Activated T-cell treated with anti-CD3 and anti-CD28 coated beads, Interleukin-2, amount 50 U/mL, for 4 hours (primary cell): ENCODE measurements at regions not wholly inside any gene's neighbourhood (a gene's known extent, or its start where the extent isn't known, plus 50 kb on each side); places are given as distances from the start of the nearest gene placed in this dataset.

Experiments
- ATAC-seq, 2 donors: fragments of 200-7000 bp; cut with Tn5 transposase; one replicate each; pipeline ENCODE4 v1.10.0; 2021
- DNase-seq: peaks from one replicate; pipeline ENCODE4 v3.0.0-alpha.2; 2020
- H3K27me3 Mint-ChIP-seq: one replicate; pipeline ENCODE4 v1.8.0; 2021; ENCODE audit warnings: low read depth, mixed read lengths
- H3K36me3 Mint-ChIP-seq: one replicate; pipeline ENCODE4 v1.8.0; 2022; ENCODE audit warnings: mixed read lengths; ENCODE audit not compliant: insufficient read depth
- H3K4me1 Mint-ChIP-seq: one replicate; pipeline ENCODE4 v1.8.0; 2021; ENCODE audit warnings: low read depth, mixed read lengths
- H3K4me3 Mint-ChIP-seq: one replicate; pipeline ENCODE4 v1.8.0; 2021; ENCODE audit warnings: mild to moderate bottlenecking, moderate library complexity, mixed read lengths
- H3K9me3 Mint-ChIP-seq: one replicate; pipeline ENCODE4 v1.8.0; 2021; ENCODE audit warnings: mixed read lengths

- Mint-ChIP-seq H3K9me3 (no peaks in the 10 kb centered on the region), H3K4me1 (no peaks in the 10 kb centered on the region), H3K36me3 (no peaks in the 10 kb centered on the region), H3K27me3 (peaks cover 2% of the 10 kb centered on the region), H3K4me3 (no peak overlapping the region)
- ATAC-seq (no peak), DNase-seq (no peak)
Measured at GRCh38 chr11:105553025-105553424, 56.8 kb upstream of the GRIA4 start.

- Mint-ChIP-seq H3K4me1 (no peaks in the 10 kb centered on the region), H3K27me3 (peaks cover 4% of the 10 kb centered on the region), H3K36me3 (no peaks in the 10 kb centered on the region), H3K9me3 (no peaks in the 10 kb centered on the region), H3K4me3 (no peak overlapping the region)
- ATAC-seq (no peak), DNase-seq (no peak)
Measured at GRCh38 chr11:105548359-105548758, 61.5 kb upstream of the GRIA4 start.

- Mint-ChIP-seq H3K4me3 (no peak overlapping the region), H3K36me3 (no peaks in the 10 kb centered on the region), H3K9me3 (no peaks in the 10 kb centered on the region), H3K27me3 (no peaks in the 10 kb centered on the region), H3K4me1 (no peaks in the 10 kb centered on the region)
- ATAC-seq (no peak), DNase-seq (no peak)
Measured at GRCh38 chr11:105538588-105538987, 71.3 kb upstream of the GRIA4 start.

- no peaks in the 10 kb centered on the region for H3K27me3 Mint-ChIP-seq
- no peak overlapping the region for H3K4me3 Mint-ChIP-seq
- ATAC-seq = no peak
- no peaks in the 10 kb centered on the region for H3K36me3 Mint-ChIP-seq
- no peaks in the 10 kb centered on the region for H3K9me3 Mint-ChIP-seq
- no peaks in the 10 kb centered on the region for H3K4me1 Mint-ChIP-seq
- no peak for DNase-seq
Measured at GRCh38 chr11:105537531-105537930, 72.3 kb upstream of the GRIA4 start.

GRCh38 chr11:105524286-105524685 lies 85.6 kb upstream of the GRIA4 start:
- Mint-ChIP-seq H3K27me3 (no peaks in the 10 kb centered on the region), H3K4me3 (no peak overlapping the region), H3K36me3 (no peaks in the 10 kb centered on the region), H3K9me3 (peaks cover 3% of the 10 kb centered on the region), H3K4me1 (no peaks in the 10 kb centered on the region)
- no peak for ATAC-seq
- no peak for DNase-seq

GRCh38 chr11:105520706-105521345 lies 89.0 kb upstream of the GRIA4 start:
- no peaks in the 10 kb centered on the region for H3K4me1 Mint-ChIP-seq
- no peak for DNase-seq
- H3K27me3 Mint-ChIP-seq = no peaks in the 10 kb centered on the region
- no peaks in the 10 kb centered on the region for H3K9me3 Mint-ChIP-seq
- ATAC-seq = no peak
- no peak overlapping the region for H3K4me3 Mint-ChIP-seq
- no peaks in the 10 kb centered on the region for H3K36me3 Mint-ChIP-seq

GRCh38 chr11:105507496-105508254 lies 102.2 kb upstream of the GRIA4 start:
- H3K4me3 Mint-ChIP-seq = no peak overlapping the region
- no peaks in the 10 kb centered on the region for H3K27me3 Mint-ChIP-seq
- ATAC-seq (no peak), DNase-seq (no peak)
- H3K9me3 Mint-ChIP-seq = no peaks in the 10 kb centered on the region
- no peaks in the 10 kb centered on the region for H3K4me1 Mint-ChIP-seq
- no peaks in the 10 kb centered on the region for H3K36me3 Mint-ChIP-seq

GRCh38 chr11:105492010-105492409 lies 117.9 kb upstream of the GRIA4 start:
- ATAC-seq (no peak), DNase-seq (no peak)
- Mint-ChIP-seq H3K4me3 (no peak overlapping the region), H3K9me3 (no peaks in the 10 kb centered on the region), H3K4me1 (no peaks in the 10 kb centered on the region), H3K27me3 (peaks cover 4% of the 10 kb centered on the region), H3K36me3 (no peaks in the 10 kb centered on the region)

GRCh38 chr11:105491394-105491793 lies 118.5 kb upstream of the GRIA4 start:
- Mint-ChIP-seq H3K4me3 (no peak overlapping the region), H3K27me3 (peaks cover 4% of the 10 kb centered on the region), H3K9me3 (no peaks in the 10 kb centered on the region), H3K4me1 (no peaks in the 10 kb centered on the region), H3K36me3 (no peaks in the 10 kb centered on the region)
- ATAC-seq (no peak), DNase-seq (no peak)

- DNase-seq (no peak), ATAC-seq (no peak)
- Mint-ChIP-seq H3K4me3 (no peak overlapping the region), H3K36me3 (no peaks in the 10 kb centered on the region), H3K27me3 (peaks cover 4% of the 10 kb centered on the region), H3K9me3 (no peaks in the 10 kb centered on the region), H3K4me1 (no peaks in the 10 kb centered on the region)
Measured at GRCh38 chr11:105490333-105490732, 119.5 kb upstream of the GRIA4 start.

GRCh38 chr11:105489446-105489845 lies 120.4 kb upstream of the GRIA4 start:
- H3K9me3 Mint-ChIP-seq = no peaks in the 10 kb centered on the region

GRCh38 chr11:105486929-105487328 lies 122.9 kb upstream of the GRIA4 start:
- Mint-ChIP-seq H3K9me3 (no peaks in the 10 kb centered on the region), H3K36me3 (no peaks in the 10 kb centered on the region), H3K4me3 (no peak overlapping the region), H3K4me1 (no peaks in the 10 kb centered on the region), H3K27me3 (peaks cover 6% of the 10 kb centered on the region)
- ATAC-seq = no peak
- DNase-seq = no peak

More at GRCh38 chr11:105489446-105489845, 120.4 kb upstream of the GRIA4 start:
- DNase-seq = no peak
- Mint-ChIP-seq H3K36me3 (no peaks in the 10 kb centered on the region), H3K4me3 (no peak overlapping the region), H3K4me1 (no peaks in the 10 kb centered on the region), H3K27me3 (peaks cover 4% of the 10 kb centered on the region)
- no peak for ATAC-seq

GRCh38 chr11:105469931-105470330 lies 139.9 kb upstream of the GRIA4 start:
- ATAC-seq (no peak), DNase-seq (no peak)
- Mint-ChIP-seq H3K4me3 (no peak overlapping the region), H3K9me3 (no peaks in the 10 kb centered on the region), H3K27me3 (peaks cover 1% of the 10 kb centered on the region), H3K4me1 (no peaks in the 10 kb centered on the region), H3K36me3 (no peaks in the 10 kb centered on the region)

GRCh38 chr11:105468154-105468553 lies 141.7 kb upstream of the GRIA4 start:
- ATAC-seq (no peak), DNase-seq (no peak)
- Mint-ChIP-seq H3K36me3 (no peaks in the 10 kb centered on the region), H3K4me1 (no peaks in the 10 kb centered on the region), H3K27me3 (peaks cover 1% of the 10 kb centered on the region), H3K9me3 (no peaks in the 10 kb centered on the region), H3K4me3 (no peak overlapping the region)

- H3K36me3 Mint-ChIP-seq = no peaks in the 10 kb centered on the region
- ATAC-seq (no peak), DNase-seq (no peak)
- H3K4me1 Mint-ChIP-seq = no peaks in the 10 kb centered on the region
- H3K9me3 Mint-ChIP-seq = no peaks in the 10 kb centered on the region
- no peaks in the 10 kb centered on the region for H3K27me3 Mint-ChIP-seq
- no peak overlapping the region for H3K4me3 Mint-ChIP-seq
Measured at GRCh38 chr11:105466582-105467228, 143.2 kb upstream of the GRIA4 start.
